NCI-H446 (cell line): ENCODE measurements at regions not wholly inside any gene's neighbourhood (a gene's known extent, or its start where the extent isn't known, plus 50 kb on each side); places are given as distances from the start of the nearest gene placed in this dataset.
"Not testable (repeated sequence)": the region's sequence is repeated elsewhere in the genome, so short reads cannot be mapped to it uniquely, and the experiment has no call there.

Experiments used
- DNase-seq, 2 experiments: peaks; one replicate each; lab custom pipeline; 2025; lab: John Stamatoyannopoulos, UW

DNA sequence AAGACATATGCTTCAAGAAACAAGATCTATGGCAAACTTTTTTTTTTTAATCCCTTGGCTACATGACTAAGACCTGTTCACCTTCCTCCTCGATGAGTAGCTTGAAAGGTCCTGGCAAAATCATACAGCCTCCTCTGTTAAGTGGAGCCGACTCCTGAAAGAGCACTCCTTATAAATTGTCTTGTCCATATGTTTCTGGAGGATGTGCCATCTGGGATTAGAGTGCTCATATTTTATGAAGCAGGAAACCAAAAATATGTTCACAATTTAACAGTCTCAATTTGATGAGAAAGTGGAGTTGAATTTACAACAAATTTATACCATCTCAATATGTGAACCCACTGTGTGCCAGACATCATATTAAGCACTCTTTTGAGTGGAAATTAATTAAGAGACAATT lies 912.1 kb upstream of the FAT3 start:
- peak; percentile 25 to 80 for DNase-seq

- DNase-seq = no peak
Measured at GRCh38 chr11:91310085-91310484, 914.5 kb upstream of the FAT3 start.

DNA sequence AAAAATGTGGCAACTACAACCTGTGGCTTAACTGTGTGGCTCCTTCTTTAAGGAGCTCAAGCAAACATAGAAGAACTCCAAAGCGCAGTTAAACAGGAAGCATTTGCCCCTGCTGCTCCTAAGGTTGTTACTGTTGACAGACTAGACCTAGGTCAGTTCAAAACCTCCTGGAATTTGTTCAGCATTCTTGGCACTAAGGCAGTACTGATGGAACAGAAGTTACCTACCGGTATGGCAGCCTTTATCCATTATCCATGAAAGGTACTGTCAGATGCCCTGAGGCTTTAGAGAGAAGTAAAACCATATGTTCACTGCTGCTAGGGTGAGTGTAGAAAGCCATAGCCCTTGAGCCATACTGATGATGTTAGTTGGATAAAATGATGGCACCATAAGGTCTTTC lies 916.5 kb upstream of the FAT3 start:
- DNase-seq = peak in 1 of 2 experiments; percentile 77

DNA sequence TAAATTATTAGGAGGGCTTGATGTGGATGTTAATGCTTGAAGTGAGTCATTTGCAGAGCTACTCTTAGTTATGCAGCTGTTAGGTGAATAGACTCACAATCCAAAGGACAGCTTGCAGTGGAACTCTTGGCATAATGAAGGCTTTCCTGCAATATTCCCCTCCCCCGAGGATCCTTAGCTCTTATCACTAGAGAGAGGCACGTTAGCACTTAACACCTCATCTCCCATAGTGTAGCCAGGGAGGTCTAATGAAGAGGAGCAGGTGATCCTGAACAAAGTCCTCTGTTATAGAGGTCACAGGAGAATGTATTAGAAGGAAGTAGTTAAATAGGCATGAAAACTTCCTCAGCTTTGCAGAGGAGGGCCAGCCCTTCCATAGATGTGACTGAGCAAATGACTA lies 919.2 kb upstream of the FAT3 start:
- DNase-seq = no peak

DNA sequence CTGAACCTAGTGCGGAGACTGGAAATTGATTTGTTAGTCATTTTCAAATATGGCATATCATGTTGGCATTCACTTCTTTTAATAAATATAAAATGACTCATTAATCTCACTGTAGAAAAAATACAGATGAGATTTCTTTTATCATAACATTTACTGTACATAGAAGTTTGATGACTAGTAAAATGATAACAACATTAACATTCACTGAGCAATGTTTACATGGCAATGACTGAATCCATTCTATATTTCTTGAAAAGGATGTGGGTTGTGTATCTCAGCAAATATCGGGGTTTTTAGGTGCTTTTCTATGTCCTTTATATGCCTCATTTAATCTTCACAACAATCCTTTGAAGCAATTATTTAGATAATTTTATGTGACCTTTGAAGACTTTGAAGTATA lies 920.9 kb upstream of the FAT3 start:
- no peak for DNase-seq

GRCh38 chr11:91299980-91300379 lies 924.6 kb upstream of the FAT3 start:
- no peak for DNase-seq

DNA sequence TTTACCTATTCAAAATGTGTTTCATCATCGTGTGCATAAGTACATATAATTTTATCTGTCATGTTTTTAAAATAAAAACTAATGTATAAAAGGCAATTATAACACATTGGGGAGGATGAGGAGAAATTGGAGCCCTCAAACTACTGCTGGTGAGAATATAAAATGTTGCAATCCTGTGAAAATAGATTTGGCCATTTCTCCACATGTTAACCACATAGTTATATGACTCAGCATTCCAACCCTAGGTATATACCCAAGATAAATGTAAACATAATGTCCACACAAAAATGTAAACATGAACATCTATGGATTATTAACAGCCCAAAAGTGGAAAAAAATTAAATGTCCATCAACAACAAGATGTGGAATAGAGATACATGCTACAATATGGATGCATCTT lies 928.0 kb upstream of the FAT3 start:
- no peak for DNase-seq

DNA sequence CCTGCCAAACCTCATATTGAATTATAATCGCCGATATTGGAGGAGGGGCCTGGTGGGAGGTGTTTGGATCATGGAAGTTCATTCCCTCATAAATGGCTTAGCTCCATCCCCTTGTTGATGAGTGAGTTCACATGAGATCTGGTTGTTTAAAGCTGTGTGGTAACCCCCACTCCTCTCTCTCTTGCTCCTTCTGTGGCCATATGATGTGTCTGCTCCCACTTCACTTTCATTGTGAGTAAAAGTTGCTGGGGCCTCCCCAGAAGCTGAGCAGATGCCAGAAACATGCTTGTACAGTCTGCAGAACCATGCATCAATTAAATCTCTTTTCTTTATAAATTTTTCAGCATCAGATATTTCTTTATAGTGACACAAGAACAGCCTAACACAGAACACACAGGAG lies 929.0 kb upstream of the FAT3 start:
- DNase-seq = peak in 1 of 2 experiments; percentile 22

- DNase-seq = no peak
Measured at GRCh38 chr11:91293119-91293518, 931.5 kb upstream of the FAT3 start.

DNA sequence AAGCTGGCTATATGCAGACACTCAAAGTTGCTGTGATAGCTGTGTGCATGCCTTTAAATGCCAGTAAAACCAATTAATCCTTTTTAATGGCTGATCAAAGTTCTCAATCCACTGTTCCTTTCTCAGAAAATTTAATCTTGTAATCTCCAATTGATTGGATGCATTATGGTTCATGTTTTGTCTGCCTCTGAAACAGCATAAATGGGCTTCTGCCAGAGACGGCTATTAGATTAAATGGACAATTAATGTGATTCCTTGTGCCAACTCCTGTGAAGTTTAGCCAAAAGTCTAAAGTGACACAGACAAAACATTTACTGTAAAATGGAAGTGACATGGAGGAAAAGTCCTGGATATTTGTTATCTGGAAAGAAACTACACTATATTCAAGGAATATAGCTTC lies 952.5 kb upstream of the FAT3 start:
- DNase-seq = peak; percentile 11 to 19

GRCh38 chr11:91268512-91269295 lies 955.9 kb upstream of the FAT3 start:
- DNase-seq = not testable (repeated sequence)

DNA sequence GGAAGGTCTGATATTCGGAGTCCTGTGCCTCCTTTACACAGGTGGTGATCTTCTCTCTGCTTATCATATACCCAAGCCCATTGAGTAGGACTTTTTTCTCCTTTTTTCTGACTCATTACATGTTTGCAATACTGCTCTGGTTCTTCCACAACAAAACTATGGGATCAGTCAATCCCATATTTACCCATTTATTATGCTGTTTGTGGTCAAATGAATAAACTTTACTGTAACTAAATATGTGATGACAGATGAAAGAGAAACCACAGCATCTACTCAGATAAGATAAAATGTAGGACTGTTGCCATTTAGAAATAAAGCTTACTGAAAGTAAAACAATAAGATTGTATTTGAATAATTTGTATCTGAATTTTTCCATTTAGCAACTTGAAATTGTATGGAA lies 958.7 kb upstream of the FAT3 start:
- DNase-seq = no peak

- no peak for DNase-seq
Measured at GRCh38 chr11:91264481-91264880, 960.1 kb upstream of the FAT3 start.

DNA sequence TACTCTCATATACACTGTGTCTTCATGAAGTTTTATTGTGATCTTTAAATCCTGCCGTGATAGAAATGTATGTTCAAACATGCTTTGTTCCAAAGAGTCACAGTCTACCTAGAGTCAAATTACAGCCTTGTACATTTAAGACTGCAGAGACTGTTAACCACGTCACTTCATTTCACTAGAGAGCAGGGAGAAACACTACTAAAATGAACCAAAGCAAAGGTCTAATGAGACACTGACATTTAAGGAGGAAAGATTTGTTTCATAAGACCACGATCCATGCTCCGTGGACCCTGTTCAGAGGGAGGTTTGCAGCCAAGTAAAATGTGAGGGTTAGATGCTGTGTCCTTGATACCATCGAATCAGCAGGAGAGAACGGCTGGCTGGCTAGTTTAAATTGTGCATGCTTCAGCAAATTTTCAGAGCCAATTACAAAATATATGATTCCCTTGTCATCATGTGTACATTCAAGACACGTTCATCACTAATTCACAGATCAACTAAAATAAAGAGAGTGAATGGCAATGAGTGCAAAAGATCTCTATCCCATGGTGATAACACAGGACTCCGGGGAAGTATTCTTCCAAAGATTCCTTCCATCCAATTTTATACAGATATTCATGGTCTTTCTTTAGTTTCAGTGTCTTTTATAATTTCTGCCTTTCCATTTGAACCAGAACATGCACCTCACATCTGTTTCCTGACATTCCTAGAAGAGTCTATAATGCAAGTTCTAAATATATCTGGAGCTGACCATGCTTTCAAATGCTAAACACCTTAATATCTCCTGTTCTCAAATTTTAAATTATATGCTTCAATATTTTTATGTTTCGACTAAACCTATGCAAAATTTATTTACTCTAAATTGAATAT lies 960.9 kb upstream of the FAT3 start:
- no peak for DNase-seq

- no peak for DNase-seq
Measured at GRCh38 chr11:91261513-91261912, 963.1 kb upstream of the FAT3 start.

DNA sequence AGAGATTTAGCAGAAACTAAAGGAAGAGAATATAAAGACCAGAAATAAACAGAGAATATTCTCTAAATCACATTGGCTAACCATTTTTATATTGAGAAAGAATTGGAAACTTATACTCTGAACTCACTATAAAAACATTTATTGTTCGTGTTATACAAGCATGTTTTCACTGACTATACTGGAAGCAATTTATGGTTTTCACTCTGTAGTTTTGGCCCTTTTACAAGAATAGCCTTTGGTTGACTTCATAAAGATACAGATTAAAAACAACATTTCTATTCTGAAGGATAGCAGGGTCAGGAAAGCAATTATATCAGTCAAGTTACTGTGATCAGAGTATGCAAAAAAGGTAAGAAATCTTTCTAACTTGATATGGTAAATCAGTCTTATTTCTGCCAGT lies 965.7 kb upstream of the FAT3 start:
- DNase-seq = no peak

- DNase-seq = peak in 1 of 2 experiments; percentile 58
Measured at GRCh38 chr11:91257667-91258066, 967.0 kb upstream of the FAT3 start.

- peak; percentile 33 to 74 for DNase-seq
Measured at GRCh38 chr11:91248199-91248807, 976.3 kb upstream of the FAT3 start.

GRCh38 chr11:91247009-91247735 lies 977.4 kb upstream of the FAT3 start:
- peak in 1 of 2 experiments; percentile 20 for DNase-seq

DNA sequence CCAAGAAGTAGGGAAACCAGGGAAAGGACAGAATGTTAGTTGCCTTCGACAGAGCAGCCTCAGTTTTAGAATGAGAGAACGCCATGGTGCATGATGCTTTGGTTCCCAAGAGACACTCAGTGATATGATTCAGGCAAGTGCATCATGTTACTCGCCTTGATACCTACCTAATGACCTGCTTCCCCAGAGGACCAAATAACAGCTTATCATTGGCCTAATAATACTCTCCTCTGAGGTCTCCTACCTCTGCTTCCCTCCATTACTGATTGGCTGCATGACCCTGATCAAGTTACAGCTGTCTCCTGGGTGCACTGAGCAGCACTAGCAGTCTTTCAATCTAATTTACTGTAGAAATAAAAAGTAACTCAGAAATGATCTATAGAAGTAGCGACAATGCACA lies 979.7 kb upstream of the FAT3 start:
- DNase-seq = no peak

GRCh38 chr11:91243630-91244029 lies 981.0 kb upstream of the FAT3 start:
- no peak for DNase-seq

- no peak for DNase-seq
Measured at GRCh38 chr11:91243051-91243450, 981.6 kb upstream of the FAT3 start.
